T-helper 2 cell (primary cell): ENCODE measurements at regions not wholly inside any gene's neighbourhood (a gene's known extent, or its start where the extent isn't known, plus 50 kb on each side); places are given as distances from the start of the nearest gene placed in this dataset.

Experiments used
- DNase-seq, 5 experiments: peaks; one replicate each; pipeline versions ENCODE4 v3.0.0 to v3.0.0-alpha.2; 2012 to 2022

- DNase-seq = no peak
Observed at GRCh38 chr9:115210699-115211098, 92.7 kb upstream of the TNC start.

DNA sequence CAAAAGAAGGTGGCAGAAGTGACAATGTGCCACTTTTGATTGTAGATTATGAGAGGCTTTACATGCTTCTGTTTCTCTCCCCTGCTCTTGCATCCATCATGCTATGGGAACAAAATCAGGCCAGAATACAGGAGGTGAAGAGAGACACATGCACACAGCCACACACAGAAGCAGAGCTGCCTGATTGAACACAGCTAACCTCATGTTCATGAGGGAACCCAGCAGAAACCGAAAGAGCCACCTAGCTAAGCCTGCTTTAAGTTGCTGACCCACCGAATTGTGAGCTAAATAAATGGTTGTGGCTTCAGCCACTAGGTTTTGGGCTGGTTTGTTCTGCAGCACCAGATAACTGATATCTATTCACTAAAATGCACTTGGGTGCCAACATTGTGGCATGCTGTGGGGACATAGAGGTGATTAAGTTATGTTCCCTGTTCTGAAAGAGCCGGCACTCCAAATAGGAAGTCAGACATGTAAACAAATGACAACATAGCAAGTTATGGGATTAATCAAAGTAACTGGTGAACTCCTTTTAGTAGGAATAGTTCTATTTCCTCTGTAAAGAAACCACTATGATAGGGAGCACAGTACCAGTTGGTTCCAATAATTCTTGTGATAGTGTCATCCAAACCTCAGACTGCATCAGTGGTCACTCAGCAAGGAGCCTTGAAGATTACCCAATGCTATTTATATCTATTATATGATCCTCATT lies 93.6 kb upstream of the TNC start:
- DNase-seq = no peak

DNA sequence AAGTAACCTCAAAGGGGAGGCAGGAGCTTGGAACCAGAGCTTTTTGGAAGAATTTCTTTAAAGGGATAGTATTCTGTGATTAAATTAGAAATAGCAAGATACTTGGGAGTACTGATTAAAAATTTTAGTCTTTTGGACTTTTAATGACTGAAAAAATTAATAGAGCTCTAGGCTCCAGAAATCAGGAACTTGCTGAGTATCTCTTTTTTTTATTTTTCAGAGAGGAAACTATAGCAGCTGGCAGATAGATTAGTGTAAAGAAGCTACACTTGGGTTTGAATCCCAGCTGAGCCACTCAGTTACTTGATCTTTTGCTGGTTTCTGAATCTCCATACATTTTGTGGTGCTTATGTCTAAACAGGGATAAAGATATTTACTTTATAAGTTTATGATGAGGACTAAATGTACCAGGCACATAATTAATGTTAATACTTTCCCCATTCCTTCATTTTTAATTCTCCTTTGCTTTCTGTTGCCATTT lies 94.2 kb upstream of the TNC start:
- no peak for DNase-seq

DNA sequence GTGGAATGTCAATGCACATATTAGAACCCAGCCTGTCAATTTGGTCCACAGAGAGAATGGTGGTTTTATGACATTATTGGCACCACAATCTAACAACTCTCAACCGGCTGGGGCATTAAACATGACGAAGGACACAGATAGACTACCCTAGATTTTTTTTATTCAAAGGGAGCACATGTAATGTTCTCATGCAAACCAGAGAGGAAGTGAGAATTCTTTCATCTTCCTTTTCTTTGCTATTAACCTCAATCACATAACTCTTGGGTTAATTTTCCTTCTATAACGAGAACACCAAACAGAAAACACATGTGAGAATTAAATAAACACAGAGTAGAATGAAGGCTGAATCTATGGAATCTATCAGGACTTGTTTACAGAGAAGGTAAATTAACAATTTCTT lies 94.9 kb upstream of the TNC start:
- no peak for DNase-seq

GRCh38 chr9:115213818-115214334 lies 95.9 kb upstream of the TNC start:
- no peak for DNase-seq

DNA sequence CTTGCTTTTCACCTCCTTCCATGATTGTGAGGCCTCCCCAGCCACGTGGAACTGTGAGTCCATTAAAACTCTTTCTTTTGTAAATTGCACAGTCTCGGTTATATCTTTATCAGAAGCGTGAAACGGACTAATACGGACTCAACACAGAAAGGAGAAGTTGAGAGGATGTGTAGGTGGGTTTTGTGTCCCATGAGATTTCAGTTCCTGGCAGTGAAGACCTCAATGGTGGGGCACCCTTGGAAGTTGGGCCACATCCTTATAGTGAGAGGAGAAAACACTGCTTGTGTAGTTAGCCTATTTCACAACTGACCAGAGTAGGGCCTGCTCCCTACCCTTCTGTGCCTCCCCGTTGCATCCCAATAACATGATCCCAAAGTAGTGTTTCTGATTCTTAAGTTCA lies 98.9 kb upstream of the TNC start:
- DNase-seq = no peak

DNA sequence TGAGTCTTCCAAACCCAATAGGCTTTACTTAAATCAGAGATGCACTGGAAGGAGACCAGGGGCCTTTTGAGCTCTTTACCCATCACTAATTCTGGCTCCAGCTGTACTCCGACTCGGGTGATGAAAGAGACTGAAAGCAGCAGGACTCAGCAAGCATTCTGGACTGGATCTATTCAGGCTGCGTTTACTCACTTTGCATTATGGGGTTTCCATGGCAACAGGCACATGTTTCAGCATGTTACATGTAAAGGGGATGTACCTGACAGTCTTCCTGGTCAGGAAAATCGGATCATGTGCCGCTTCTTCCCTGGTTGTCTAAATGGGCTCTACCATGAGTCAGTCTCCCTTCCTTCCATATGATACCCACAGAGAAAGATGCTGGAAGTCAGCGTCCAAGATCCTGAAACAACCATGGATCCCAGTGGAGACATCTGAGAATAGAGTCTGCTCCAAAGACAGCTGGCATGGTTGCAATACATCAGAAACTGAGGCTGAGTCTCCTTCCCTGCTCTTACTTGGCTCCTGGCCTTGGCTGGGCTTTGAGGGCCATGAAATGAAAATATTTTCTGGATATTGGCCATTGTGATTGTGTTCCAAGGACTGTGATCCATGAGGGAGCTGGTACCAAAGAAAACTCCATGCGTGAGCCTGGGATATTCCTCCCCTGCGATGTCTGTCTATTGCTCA lies 102.5 kb upstream of the TNC start:
- no peak for DNase-seq

GRCh38 chr9:115223471-115223870 lies 105.5 kb upstream of the TNC start:
- no peak for DNase-seq

GRCh38 chr9:115225459-115226116 lies 107.6 kb upstream of the TNC start:
- no peak for DNase-seq

- DNase-seq = no peak
Observed at GRCh38 chr9:115226152-115226551, 108.2 kb upstream of the TNC start.

GRCh38 chr9:115229496-115229895 lies 111.5 kb upstream of the TNC start:
- no peak for DNase-seq

DNA sequence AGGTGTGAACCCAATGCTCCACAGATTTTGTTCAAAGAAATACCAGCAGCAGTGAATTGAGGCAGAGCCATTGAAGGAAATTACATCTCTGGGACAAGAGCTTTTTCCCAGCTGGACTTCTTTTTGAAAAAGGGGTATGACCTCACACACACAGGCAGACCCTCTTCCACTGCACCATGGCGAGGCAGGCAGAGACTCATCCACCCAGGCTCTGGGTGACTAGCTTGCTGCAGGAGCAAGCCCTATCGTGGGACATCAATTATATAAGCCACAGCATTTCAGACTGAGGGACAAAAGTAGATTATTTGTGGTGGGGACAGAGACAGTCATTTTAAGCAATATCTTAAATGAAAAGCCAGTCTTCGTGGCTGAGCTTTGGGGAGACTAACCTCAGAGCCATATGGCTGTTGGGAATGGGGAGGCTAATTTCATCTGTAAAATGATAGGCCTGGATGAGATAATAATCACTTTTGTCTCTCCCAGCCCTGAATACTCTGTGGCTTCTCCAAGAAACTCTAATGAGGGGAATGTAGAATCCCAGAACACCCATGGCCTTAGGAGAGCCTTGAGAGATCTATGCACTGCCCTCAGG lies 113.1 kb upstream of the TNC start:
- DNase-seq = no peak

DNA sequence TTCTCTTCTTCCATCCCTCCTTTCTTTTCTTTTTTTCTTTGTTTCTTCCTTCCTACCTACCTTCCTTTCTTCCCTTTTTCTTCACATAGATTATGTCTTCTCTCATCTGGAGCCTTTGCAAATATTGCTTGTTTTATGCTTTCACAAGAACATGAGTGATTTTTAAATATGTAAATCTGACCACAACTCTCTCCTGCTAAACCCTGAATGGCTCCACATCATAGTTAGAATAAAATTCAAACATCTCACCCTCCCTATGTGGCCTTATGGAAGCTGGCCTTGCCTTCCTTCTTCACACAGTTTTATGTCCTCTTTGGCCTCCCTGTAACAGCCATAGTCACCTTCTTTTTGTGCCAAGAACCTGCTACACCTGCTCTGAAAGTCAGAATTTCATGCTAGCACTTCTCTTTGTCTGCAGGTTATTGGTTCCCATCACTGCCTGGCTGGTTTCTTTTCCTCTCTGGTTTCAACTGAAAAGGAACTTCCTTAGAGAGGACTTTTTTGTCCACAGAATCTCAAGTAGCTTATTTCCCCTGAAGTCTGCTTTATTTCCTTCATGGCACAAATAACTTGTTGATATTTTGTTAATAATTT lies 114.3 kb upstream of the TNC start:
- DNase-seq = no peak

DNA sequence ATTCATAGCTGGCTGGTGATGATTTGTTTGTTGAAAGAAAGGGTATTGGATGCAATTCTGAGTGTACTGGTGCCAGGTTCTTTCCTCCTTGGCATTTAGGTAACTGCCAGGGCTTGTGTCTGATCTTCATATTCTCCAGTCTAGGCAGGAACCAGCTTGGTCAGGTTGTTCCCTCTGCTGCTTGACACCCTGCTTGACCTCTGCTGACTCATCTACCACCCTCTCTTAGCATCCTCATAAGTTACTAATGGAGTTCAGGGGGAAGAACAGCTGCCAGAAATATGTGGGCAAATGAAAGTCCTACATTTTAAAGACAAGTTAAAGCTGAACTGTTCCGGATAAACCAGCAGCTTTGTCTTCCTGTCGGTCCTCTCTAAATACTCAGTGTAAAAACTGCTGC lies 116.1 kb upstream of the TNC start:
- DNase-seq = no peak

DNA sequence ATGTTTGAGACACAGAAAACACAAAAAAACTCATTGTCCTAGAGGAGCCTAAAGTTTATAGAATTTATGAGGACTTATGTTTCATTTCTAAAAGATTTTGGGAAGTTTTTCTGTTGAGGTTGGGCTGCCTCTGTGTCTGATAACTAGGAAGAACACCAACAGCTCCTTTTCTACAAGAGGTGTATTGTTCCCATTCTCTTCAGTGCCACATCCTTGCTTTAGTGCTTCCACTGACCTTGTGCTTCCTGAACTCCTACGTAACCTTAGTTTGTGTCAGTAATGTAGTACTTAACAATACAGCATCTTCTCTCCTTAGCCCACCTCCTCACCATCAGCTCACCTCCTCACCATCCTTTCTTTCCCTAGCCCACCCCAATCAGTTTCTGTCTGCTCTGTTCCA lies 117.3 kb upstream of the TNC start:
- no peak for DNase-seq

- DNase-seq = no peak
Observed at GRCh38 chr9:115237385-115237998, 119.5 kb upstream of the TNC start.

- DNase-seq = no peak
Observed at GRCh38 chr9:115240676-115241075, 122.7 kb upstream of the TNC start.

DNA sequence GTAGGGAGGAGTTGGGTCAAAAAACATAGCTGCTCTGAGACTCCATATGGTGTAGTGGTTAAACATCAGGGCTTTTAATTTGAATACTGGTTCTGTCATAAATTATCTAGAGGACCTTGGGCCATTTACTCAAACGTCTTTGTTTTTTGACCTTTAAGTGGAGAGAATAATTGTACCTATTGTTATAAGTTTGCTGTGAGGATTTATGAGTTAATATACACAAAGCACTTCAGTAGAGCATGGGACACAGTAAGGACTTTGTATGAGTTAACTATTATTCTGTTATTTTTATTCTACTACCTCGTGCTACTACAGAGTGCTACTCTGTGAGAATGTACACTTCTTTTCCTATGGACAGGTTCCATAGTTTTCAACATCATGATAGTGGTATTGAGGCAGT lies 123.7 kb upstream of the TNC start:
- no peak for DNase-seq

DNA sequence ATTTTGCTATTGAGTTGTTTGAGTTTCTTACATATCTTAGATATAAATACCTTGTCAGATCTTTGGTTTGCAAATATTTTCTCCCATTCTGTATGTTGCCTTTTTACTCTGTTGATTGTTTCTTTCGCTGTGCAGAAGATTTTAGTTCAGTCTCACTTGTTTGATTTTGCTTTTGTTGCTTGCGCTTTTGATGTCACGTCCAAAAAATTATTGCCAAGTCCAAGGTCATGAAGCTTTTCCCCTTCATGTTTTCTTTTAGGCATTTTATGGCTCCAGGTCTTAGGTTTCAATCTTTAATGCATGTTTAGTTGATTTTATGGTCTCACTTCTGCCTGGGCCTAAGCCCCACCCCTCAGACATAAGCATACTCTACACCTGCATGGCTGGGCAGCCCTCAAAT lies 131.5 kb upstream of the TNC start:
- no peak for DNase-seq

DNA sequence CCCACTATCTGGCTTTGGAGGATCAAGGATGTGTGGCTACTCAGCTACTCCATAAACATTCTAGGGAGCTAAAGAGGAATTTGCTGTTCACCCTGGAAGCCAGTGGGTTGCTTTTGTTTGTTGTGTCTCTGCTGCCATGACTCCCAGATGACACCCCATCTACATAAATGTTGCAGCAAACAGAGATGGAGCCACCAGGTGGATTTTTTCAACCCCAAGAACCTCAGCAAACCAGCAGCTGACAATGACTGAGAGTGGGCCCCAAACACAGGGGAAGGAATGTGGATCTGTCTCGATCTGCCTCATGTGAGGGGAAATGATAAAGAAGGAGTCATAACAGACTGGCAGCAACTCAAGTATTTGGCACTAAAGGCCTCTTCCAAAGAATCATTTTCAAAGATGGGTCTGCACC lies 132.7 kb upstream of the TNC start:
- DNase-seq = no peak

DNA sequence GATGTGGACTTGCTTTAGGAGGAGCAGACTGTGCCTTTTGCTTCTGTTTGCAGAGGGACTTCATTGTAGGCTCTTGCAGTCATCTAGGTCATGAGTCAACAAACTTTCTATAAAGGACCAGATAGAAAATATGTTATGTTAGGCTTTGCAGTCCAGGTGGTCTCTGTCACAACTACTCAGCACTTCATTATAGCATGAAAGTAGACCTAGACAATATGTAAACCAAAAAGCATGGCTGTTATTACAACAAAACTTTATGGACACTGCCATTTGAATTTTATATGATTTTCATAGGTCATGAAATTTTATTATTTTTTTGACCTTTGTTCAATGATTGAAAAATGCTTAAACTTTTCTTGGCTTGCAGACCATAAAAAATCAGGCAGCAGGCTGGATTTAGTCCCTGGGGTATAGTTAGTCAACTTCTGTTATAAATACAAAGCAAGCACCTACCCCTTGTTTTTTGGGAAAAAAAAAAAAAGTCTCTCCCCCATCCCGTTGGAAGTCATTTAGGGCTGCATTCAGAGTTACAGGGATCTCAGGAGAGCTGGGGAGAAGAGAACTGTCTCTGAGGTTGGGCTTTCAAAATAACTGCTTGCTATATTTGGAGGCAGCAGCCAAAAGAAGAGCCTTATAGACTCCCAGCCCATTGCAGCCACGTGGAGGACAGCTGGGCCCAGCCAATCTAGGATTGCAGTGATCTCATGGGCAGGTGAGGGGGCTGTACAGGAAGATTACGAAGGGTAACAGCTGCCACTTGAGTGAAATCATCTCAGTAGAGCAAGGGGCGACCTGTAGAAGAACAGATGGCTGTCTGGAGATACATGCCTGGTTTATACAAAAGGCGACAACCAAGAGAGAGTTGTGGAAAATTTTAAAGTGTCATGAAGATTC lies 136.6 kb upstream of the TNC start:
- no peak for DNase-seq
